ENCODE measurements at regions not wholly inside any gene's neighbourhood (a gene's known extent, or its start where the extent isn't known, plus 50 kb on each side); places are given as distances from the start of the nearest gene placed in this dataset.

DNA sequence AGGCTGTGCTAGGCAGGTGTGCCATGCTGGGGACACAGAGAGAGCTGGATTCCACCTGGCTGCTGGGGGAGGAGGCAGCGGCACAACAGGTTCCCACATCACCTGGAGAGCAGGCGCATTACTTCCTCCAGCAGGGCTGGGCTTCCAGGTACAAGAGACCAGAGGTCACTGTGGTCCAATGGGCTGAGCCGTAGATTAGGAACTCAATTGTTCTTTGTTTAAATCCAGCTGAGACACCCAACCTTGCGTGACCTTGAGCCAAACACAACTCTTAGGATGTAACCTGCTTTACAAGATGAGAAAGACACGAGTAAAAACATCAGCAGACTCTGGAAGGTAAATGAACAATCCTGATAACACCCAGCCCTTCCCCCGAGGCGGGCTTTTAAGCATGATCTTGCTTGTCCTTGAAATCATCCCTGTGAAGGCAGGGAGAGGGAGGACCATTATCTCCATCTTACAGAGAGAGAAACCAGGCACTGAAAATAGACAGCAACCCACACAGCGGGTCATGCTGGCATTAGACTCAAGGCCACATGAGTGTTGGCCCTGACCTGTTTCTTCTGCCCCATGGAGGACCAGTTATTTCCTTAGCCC, 216.5 kb upstream of the RREB1 start:
- DNase-seq (ENCODE audit: low read depth) = no peak

DNA sequence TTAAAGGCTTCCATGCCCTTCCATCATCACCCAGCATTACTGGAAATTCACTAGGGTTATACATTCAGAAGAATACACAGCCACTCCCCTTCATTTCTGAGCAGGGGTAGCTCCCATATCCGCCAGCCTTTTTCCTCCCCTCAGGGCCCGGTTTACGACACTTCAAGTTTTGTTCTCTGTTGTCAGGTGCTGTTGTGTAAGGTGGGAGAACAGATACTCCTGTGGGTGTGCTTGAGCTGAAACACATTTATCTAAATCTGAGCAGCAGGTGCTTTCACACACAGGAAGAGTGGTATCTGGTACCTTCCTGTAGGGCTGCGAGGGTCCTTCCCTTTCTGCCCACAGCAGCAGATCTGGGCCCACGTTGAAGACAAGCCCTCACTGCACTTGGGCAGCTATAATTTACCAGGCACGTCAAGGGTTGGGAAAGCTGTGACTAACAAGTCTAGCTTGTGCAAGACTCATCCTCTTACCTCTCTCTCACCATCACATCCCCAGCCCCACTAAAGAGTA, 215.8 kb upstream of the RREB1 start:
- no peak for DNase-seq (ENCODE audit: low read depth)

DNA sequence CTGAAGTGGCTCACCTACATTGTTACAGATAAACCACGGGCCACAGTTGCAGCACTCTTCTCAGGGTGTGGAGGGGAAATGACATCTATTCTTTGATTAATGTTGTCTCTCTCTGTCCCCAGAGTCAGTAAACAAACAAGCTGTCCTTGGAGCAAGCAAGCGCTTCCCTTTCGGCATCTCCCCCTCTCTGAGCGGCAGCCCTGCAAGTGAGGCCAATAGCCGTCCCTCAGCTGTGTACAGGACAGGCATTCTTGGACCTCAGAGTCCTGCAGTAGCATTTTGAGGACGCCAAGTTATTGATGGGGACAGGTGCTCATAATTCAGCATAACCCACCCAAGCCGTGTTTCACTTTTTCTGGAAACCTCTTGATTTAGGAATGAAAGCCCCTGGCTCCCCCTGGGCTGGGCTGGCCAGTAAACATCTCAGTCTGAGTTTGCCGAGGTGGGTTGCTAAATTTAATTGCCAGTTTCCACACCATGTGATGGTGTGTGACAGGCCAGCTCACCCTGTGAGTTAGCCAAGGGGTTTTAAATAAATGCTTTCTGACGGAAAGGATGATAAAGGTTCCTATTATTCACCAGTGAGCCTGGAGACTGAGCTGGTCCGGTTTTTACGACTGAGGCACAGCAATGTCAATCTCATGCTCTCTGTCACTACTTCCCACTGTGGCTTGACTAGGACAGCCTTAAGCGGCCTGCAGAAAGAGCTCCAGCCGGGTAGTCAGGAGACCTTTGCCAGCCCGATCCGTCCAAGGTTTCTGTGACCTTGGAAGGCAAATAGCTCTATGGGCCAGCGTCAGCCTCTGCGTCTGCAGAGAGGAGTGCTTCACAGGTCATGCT, 214.8 kb upstream of the RREB1 start:
- DNase-seq (ENCODE audit: low read depth) = no peak

DNA sequence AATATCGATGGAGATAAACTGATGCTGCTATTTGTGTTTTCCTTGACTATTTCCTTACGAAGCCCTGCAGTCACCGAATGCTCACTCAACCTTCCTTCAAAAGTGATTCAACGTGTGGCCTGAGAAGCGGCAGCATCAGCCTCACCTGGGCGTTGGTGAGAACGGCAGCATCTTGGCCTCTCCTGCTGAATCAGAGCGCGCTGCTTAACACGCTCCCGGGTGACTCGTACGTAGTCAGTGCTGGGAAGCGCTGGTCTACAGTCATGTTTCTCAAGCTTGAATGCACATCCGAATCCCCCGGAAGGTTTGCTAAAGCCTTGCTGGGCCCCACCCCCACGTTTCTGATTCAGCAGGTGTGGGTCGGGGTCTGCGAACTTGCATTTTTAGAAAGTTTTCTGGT, 214.1 kb upstream of the RREB1 start:
- no peak for DNase-seq (ENCODE audit: low read depth)

DNA sequence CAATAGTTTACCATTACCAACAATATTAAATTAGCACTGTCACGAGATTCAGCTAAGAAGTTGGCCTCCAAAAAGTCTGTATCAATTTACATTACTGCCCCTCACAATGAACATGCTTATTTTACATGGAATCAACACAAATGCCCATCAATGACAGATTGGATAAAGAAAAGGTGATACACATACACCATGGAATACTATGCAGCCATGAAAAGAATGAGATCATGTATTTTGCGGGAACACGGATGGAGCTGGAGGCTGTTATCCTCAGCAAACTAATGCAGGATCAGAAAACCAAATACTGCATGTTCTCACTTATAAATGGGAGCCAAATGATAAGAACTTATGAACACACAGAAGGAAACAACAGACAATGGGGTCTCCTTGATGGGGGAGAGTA, 211.8 kb upstream of the RREB1 start:
- DNase-seq (ENCODE audit: low read depth) = no peak

DNA sequence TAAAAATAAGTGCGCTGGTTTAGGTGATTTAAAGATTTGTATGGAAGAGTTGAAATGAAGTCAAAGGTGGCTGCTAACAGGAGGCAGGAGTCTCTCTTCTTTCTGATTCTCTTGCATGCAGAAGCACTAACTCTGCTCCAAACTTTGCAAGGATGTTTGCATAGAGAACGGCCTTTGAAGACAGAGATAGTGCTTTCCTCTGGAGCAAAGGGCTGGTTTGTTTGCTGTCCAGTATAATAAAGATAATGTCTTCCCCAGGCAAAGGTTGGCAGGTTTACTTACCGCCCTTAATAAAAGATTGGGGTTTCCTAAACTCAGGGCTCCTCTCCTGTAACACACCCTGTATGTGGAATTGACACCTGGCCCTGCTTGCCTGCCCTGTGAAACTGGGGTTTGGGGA, 210.6 kb upstream of the RREB1 start:
- no peak for DNase-seq (ENCODE audit: low read depth)

DNA sequence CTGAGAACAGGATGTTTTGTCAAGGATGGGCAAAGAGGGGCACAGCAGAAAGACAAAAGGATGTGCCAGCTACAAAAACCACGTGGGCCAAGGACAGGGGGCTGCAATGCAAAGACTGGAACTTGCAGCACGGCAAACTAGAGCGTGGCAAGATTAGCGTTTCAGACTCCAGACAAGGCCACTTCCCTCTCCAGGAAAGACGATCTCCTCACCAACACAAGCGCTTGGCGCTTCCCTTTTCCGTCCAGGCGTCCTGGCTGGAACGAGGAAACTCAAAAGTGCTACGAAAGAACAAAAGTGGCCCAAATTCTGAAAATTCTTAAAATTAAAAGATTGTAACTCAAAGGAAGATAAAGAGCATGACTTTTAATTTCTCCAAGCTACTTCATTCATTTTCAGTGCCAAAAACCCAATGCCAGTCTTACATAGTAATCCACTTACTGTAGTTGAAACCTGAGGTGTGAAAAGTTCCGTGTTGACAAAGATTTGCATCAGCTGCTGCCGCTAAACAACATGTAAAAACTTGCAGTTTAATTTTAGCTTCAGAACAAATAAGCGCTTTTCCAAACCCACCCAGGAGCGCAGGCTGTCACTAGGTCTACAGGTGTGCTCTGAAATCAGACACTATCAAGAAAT, 207.1 kb upstream of the RREB1 start:
- DNase-seq (ENCODE audit: low read depth) = no peak

DNA sequence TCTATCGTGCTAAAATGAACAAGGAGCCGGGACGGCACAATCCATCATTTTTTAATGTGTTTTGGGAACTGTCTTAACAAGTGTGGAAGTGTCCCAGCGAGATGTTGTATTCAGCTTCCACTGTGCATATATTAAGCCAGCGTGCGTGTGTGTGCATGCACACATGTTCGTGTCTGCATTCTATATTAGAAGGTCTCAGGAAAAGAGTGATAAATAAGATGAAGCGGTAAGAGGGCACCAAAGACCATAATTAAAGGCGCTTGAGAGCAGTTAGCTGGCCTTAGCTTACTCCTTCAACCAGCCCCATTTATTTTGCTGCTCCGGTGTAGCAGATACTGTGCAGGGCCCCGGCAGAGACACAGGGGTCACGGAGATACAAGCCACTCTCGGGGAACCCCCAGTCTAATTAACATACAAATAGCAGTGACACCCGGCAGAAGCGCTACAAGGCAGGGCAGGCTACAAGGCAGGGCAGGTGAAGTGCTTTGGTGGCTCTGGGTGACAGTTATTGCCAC, 206.5 kb upstream of the RREB1 start:
- DNase-seq (ENCODE audit: low read depth) = no peak

DNA sequence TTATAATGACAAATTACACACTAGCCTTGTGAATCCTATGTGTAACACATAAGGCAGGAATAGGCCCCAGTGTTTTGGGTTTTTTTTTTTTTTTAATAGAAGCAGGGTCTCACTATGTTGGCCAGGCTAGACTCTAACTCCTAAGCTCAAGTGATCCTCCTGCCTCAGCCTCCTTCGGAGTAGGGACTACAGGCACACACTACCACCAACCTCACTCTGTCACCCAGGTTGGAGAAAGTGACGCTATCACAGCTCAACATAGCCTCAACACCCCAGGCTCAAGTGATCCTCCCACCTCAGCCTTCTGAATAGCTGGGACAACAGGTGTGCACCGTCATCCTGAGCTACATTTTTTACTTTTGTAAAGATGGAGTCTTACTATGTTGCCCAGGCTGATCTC, 205.8 kb upstream of the RREB1 start:
- no peak for DNase-seq (ENCODE audit: low read depth)

DNA sequence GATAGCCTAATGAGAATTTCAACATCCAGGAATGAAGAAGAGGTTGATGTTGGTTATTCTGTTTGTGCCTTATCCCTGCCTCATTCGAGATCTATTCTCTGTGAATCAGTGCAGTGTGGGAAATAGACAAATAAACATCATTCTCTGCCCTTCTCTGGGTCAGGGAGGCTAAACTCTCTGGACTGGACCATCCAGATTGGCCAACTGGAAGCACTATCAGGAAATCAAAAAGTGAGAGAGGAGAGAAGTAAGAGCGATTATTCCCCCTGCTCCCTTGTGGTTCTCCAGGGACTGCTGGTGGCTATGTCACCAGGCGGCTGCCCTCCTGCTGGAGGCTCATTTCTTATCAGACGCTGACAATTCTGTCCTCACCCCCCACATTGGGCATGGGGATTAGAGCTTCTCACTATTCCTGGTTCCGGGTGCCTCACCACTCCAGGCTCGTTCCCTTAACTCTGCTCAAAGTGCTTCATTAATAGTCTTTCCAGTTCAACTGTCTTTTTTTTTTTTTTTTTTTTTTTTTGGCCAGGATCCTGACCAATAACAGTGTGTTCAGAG, 201.7 kb upstream of the RREB1 start:
- no peak for DNase-seq (ENCODE audit: low read depth)

DNA sequence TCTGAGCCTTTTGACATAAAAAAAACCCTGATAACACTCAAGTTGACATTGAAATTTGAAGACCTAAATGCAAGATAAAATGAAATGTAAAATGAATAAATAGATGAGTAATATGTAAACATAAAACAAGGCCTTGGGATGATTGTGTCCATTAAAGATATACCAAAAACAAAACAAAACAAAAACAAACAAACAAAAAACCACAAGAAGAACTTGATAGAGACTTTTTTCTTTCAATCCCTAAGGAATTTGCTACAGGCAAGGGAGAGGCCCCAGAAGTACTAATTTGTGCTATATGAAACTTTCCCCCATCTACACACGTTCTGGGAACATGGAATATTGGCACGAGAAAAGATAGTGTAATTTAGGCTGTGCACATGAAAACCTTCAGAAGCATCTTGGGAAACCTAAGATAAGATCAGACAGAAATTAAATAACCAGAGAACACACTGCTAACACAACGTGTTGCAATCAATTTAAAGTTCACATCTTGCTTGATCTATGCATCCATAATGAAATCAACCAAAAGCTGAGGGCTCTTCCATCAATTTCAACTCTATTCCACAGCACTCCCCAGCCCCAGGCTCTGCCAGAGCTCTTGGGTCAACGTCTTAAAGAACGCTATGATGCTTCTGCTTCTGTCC, 201.1 kb upstream of the RREB1 start:
- no peak for DNase-seq (ENCODE audit: low read depth)

DNA sequence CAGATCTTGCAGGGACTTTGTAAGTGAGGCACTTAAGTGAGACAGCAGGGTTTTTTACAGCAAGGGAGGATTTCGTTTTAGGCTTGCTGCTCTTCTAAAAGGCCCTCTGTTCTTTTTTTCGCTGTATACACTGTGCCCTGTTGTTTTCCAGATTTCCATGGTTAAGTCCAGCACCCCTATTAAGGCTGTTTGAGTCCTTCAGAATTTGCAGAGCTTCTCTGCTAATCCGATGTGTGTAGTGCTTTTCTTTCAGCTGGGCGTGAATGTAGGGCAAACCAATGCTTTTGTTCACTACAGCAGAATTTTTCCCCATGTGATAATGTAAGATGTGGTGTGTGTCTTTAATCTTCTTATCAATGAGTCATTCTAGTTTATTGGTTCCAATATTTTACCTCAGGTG, 200.5 kb upstream of the RREB1 start:
- DNase-seq (ENCODE audit: low read depth) = no peak

DNA sequence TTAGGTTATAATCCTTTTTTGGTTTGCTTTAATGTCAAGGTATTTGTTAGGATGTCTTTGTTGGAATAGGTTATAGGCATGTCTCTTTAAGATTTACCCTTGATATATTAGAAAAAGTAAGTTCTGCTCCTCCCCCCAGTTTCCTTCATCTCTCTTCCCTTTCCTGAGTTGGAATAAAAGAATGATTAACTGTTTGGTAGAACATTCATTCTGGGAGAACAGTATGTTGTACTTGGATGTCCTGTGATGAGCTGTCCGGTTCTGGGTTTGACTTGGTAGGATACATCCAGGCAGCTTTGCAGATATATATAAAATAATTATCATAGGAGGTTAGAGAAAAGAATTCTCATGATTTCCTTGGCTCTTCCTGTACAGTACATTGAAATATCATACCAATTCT, 199.6 kb upstream of the RREB1 start:
- DNase-seq (ENCODE audit: low read depth) = no peak

DNA sequence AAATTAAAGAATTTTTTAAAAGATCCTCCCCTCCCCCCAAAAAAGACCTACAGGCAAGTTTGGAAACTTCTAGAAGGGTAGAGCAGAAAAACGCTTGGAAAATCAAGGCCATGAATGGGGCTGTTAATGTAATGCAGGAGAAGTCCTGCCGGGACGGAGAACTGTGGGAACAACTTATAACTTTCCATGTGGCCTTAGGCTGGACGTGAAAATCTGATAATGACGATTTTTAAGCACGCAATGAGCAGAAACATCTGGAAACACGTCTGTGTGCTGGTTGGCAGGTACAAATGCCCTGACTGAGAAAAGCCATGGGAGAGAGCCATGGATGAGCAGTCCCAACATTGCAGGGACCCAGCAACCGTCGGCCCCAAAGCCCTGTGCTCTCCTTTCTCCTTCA, 198.7 kb upstream of the RREB1 start:
- DNase-seq (ENCODE audit: low read depth) = no peak

DNA sequence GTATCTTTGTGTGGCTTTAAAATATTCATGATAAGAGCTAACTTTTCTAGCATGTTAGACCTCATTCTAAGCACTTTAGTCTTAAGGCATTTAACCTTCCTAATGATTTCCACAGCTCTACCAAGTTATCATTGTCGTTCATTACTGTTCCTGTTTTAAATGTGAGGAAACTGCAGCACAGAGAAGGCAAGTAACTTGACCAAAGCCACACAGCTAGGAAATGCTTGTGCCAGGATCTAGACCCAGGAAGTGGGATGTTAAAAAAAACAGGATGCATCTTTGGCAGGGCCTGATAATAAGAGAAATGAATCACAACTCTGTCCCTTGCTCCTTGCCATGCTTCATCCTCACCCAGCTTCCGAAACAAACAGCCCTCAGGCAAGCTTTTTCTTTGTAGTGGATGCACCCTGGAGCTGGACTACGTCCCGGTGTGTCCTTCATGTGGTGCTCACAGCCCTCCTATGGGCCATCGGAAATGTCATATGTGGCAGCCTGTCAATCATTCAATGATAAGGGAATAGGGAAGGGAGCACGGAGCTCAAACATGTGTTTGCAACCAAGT, 196.9 kb upstream of the RREB1 start:
- no peak for DNase-seq (ENCODE audit: low read depth)

DNA sequence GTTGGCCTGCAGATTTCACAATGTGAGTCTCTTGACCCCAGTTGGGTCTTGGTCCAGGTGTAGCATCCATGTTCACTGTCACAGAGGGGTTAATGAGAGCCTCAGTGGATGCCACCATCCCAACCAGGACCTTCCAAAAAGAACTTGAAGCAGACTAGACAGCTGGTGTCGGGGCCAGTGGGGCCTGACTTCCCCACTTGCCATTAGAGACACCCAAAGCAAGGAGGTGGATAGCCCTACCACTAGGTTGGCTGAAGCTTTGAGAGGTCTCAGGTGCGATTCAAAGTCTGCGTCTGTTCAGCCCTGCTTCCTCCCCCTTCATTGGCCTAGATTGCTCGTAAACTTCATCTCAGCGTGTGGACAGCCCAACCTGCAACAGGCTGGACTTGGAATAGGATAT, 196.4 kb upstream of the RREB1 start:
- no peak for DNase-seq (ENCODE audit: low read depth)

DNA sequence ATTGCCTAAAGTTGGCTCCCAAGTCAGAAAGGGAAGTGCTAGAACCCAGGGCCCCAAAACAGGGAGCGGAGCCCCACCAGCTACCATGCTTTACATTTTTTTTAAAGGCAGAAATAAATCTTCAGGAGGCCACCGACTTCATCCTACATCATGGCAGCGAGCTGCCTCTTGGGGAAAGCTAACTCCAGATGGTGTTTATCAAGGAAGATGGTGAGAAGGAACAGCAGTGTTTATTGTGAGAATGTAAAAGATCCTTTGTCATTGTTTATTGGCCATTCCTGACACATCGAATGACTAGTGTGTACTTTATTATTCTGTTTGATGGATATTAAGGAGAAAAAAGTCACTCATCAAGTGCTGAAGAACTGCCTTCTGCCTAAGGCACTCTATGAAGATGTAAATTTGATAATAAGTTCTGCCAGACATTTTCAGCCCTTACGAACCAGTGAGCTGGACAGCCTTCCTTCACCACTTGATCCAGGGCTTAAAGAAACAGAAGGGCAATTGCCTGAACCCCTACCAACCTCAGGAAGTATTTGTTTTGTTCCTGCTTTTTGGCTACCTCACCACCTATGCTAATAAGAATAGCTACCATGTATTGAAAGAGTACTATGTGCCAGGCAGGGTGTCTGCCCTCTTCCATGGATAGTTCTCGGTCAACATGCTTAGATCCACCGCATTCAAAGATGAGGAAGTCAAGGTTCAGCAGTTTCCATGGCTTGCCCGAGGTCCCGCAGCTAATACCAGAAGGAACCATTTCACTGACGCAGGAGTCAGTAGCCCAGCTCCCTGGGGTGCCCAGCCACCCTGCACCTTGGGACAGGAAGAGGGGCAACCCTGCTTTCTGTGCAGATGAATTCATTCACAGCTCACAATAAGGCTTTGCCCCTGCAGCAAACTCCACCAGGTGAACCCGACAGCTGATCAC, 194.7 kb upstream of the RREB1 start:
- no peak for DNase-seq (ENCODE audit: low read depth)

DNA sequence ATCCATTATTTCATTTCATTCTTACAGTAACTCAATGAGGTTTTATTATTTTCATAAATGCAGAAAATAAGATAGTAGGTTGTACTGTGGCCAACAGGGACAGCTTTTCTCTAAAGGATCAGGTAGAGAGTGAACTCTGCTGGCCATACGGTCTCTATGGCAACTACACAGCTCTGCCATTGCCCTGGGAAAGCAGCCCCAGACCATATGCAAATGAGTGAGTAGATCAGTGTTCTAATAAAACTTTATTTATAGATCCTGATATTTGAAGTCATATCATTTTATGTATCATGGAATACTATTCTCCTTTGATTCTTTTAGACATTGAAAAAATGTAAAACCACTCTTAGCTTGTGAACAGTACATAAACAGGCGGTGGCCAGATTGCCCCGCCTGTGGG, 192.5 kb upstream of the RREB1 start:
- no peak for DNase-seq (ENCODE audit: low read depth)

DNA sequence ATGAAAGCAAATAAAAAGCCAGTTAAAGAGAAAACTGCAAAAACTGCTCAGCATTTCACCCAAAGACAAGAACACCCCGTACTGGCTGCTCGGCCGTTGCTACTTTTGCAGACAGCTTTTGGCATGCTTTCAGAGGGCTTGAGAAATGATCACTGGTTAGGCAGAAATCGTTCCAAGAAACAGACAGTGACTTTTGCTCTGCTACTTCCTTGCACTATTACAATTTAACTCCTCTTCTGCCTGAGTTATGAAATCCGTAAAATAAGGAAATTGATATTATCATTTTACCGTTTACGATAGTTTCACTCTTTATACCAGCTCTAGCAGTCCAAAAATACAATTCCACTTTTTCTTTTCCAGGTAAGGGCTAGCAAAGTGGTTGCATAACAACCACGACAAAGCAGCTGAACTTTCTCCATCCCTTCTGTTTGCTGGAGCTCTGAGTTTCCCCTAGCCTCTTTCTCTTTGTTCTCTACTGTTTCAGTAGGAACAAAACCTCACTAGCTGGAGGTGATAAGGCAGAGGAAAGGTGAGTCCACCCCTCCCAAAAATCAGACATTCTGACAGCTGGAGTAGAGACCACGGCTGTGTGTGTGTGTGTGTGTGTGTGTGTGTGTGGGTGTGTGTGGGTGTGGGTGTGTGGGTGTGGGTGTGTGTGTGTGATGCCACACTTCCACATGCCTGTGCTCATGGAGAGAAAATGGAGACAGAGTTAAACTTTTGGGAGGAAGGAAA, 191.8 kb upstream of the RREB1 start:
- no peak for DNase-seq (ENCODE audit: low read depth)

DNA sequence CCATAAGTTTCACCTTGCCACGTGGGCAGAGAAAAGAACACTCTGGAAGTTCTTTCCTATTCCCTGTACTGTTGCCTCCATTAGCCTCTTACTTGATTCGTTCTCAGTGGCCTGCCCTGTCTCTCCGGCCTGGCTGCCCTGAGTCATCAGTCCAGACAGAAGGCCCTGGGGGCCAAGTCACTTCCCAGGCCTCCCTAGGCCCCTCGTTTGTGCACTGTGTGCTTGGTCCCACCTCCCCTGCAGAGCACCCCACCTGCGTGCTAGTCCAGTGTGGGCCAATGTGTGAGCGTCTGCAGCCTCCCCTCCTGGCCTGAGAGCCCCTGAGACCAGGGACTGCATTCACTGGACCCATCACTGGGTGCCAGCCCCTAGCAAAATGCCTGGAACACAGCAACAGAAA, 191.2 kb upstream of the RREB1 start:
- DNase-seq (ENCODE audit: low read depth) = no peak

All from stimulated activated CD8-positive, alpha-beta memory T cell treated with anti-CD3 and anti-CD28 coated beads, Interleukin-12 subunit alpha, Interleukin-12 subunit beta, amount 100 ng/mL, for 4 hours (primary cell).